Prostate gland (tissue), 2 donors: ENCODE measurements at regions not wholly inside any gene's neighbourhood (a gene's known extent, or its start where the extent isn't known, plus 50 kb on each side); places are given as distances from the start of the nearest gene placed in this dataset.

Experiments used
- CTCF ChIP-seq, 4 experiments: fragments of 200-600 bp in 2 of 4; fragments of 450-650 bp in 2 of 4; sonication (generic) in 2 of 4; IDR thresholded peaks; 1 replicate in 3 of 4; 2 replicates in 1 of 4; pipeline ENCODE4 v1.5.1; 2016 to 2019; ENCODE audit warnings: antibody characterized with exemption in 4 of 4, mild to moderate bottlenecking in 2 of 4, moderate library complexity in 2 of 4
- POLR2A ChIP-seq: fragments of 450-650 bp; IDR thresholded peaks from one replicate; pipeline ENCODE4 v1.6.1; 2016; ENCODE audit warnings: antibody characterized with exemption, mild to moderate bottlenecking

DNA sequence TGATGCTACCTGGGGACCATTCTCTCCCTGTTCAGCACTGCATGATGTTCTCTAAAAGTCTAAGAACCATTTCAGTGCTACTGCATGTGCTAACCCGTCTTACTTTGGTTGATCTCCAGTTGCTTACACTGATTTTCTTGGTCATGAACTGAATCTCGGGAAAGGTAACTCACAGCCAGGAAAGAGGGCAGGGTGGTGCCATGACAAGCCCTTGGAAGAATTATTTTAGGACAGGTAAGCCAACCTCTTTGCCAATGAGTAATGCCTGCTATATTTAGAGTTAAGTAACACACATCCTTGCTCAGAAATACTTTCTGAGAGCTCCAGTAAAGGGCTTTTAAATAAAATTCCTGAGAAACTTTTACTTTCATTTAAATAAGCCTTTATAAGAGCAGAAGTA lies 126.7 kb downstream of the ARL4A start:
- no peak for TF ChIP-seq CTCF (IDR thresholded peaks at IDR 0.05)
- no peak for TF ChIP-seq POLR2A
